ENCODE measurements at regions not wholly inside any gene's neighbourhood (a gene's known extent, or its start where the extent isn't known, plus 50 kb on each side); places are given as distances from the start of the nearest gene placed in this dataset.

GRCh38 chr21:40931197-40931596, 84.2 kb upstream of the DSCAM start:
- H3K36me3 ChIP-seq (ENCODE audit: control insufficient read depth in 1 of 2, insufficient read depth in 2 of 2, low read length in 2 of 2): no peaks in the 10 kb centered on the region
- peaks cover 0 to 3% of the 10 kb centered on the region in 2 donors for H3K9me3 ChIP-seq (ENCODE audit: control insufficient read depth in 1 of 2, low read length in 2 of 2)
- no peak overlapping the region for H3K4me3 ChIP-seq (ENCODE audit: low read depth in 1 of 2, low read length in 2 of 2)
- H3K4me1 ChIP-seq (ENCODE audit: control insufficient read depth in 1 of 2, insufficient read depth in 2 of 2, low read length in 2 of 2): no peaks in the 10 kb centered on the region
- no peaks in the 10 kb centered on the region for H3K27me3 ChIP-seq (ENCODE audit: control insufficient read depth in 1 of 2, insufficient read depth in 2 of 2, low read length in 2 of 2)
- no peak overlapping the region for H3K27ac ChIP-seq (ENCODE audit: low read depth, low read length)
- H3K9ac ChIP-seq (ENCODE audit: low read depth in 1 of 2, low read length in 2 of 2): no peak overlapping the region

- Histone ChIP-seq H3K4me3 (ENCODE audit: low read depth in 1 of 2, low read length in 2 of 2) (no peak overlapping the region), H3K27ac (ENCODE audit: low read depth, low read length) (no peak overlapping the region), H3K27me3 (ENCODE audit: control insufficient read depth in 1 of 2, insufficient read depth in 2 of 2, low read length in 2 of 2) (no peaks in the 10 kb centered on the region), H3K9me3 (ENCODE audit: control insufficient read depth in 1 of 2, low read length in 2 of 2) (no peaks in the 10 kb centered on the region), H3K36me3 (ENCODE audit: control insufficient read depth in 1 of 2, insufficient read depth in 2 of 2, low read length in 2 of 2) (no peaks in the 10 kb centered on the region), H3K9ac (ENCODE audit: low read depth in 1 of 2, low read length in 2 of 2) (no peak overlapping the region), H3K4me1 (ENCODE audit: control insufficient read depth in 1 of 2, insufficient read depth in 2 of 2, low read length in 2 of 2) (no peaks in the 10 kb centered on the region)
Observed at GRCh38 chr21:40936178-40936577, 89.2 kb upstream of the DSCAM start.

- Histone ChIP-seq H3K27ac (ENCODE audit: low read depth, low read length) (no peak overlapping the region), H3K27me3 (ENCODE audit: control insufficient read depth in 1 of 2, insufficient read depth in 2 of 2, low read length in 2 of 2) (no peaks in the 10 kb centered on the region), H3K9ac (ENCODE audit: low read depth in 1 of 2, low read length in 2 of 2) (no peak overlapping the region), H3K36me3 (ENCODE audit: control insufficient read depth in 1 of 2, insufficient read depth in 2 of 2, low read length in 2 of 2) (no peaks in the 10 kb centered on the region), H3K4me1 (ENCODE audit: control insufficient read depth in 1 of 2, insufficient read depth in 2 of 2, low read length in 2 of 2) (no peaks in the 10 kb centered on the region), H3K4me3 (ENCODE audit: low read depth in 1 of 2, low read length in 2 of 2) (no peak overlapping the region), H3K9me3 (ENCODE audit: control insufficient read depth in 1 of 2, low read length in 2 of 2) (no peaks in the 10 kb centered on the region)
Observed at GRCh38 chr21:40936771-40937261, 89.9 kb upstream of the DSCAM start.

- H3K4me3 ChIP-seq (ENCODE audit: low read depth in 1 of 2, low read length in 2 of 2): no peak overlapping the region
- H3K9me3 ChIP-seq (ENCODE audit: control insufficient read depth in 1 of 2, low read length in 2 of 2): no peaks in the 10 kb centered on the region
- H3K9ac ChIP-seq (ENCODE audit: low read depth in 1 of 2, low read length in 2 of 2): no peak overlapping the region
- no peaks in the 10 kb centered on the region for H3K27me3 ChIP-seq (ENCODE audit: control insufficient read depth in 1 of 2, insufficient read depth in 2 of 2, low read length in 2 of 2)
- no peaks in the 10 kb centered on the region for H3K4me1 ChIP-seq (ENCODE audit: control insufficient read depth in 1 of 2, insufficient read depth in 2 of 2, low read length in 2 of 2)
- H3K36me3 ChIP-seq (ENCODE audit: control insufficient read depth in 1 of 2, insufficient read depth in 2 of 2, low read length in 2 of 2): no peaks in the 10 kb centered on the region
- H3K27ac ChIP-seq (ENCODE audit: low read depth, low read length): no peak overlapping the region
Observed at GRCh38 chr21:40938078-40938477, 91.1 kb upstream of the DSCAM start.

- Histone ChIP-seq H3K4me3 (ENCODE audit: low read depth in 1 of 2, low read length in 2 of 2) (no peak overlapping the region), H3K36me3 (ENCODE audit: control insufficient read depth in 1 of 2, insufficient read depth in 2 of 2, low read length in 2 of 2) (no peaks in the 10 kb centered on the region)
Observed at GRCh38 chr21:40938611-40939010, 91.7 kb upstream of the DSCAM start.

GRCh38 chr21:40947713-40948112, 100.8 kb upstream of the DSCAM start:
- H3K27ac ChIP-seq (ENCODE audit: low read depth, low read length): no peak overlapping the region
- H3K9me3 ChIP-seq (ENCODE audit: control insufficient read depth in 1 of 2, low read length in 2 of 2): no peaks in the 10 kb centered on the region
- H3K9ac ChIP-seq (ENCODE audit: low read depth in 1 of 2, low read length in 2 of 2): no peak overlapping the region
- H3K36me3 ChIP-seq (ENCODE audit: control insufficient read depth in 1 of 2, insufficient read depth in 2 of 2, low read length in 2 of 2): no peaks in the 10 kb centered on the region
- H3K4me1 ChIP-seq (ENCODE audit: control insufficient read depth in 1 of 2, insufficient read depth in 2 of 2, low read length in 2 of 2): no peaks in the 10 kb centered on the region
- H3K27me3 ChIP-seq (ENCODE audit: control insufficient read depth in 1 of 2, insufficient read depth in 2 of 2, low read length in 2 of 2): no peaks in the 10 kb centered on the region
- H3K4me3 ChIP-seq (ENCODE audit: low read depth in 1 of 2, low read length in 2 of 2): no peak overlapping the region

More at GRCh38 chr21:40938611-40939010, 91.7 kb upstream of the DSCAM start:
- no peaks in the 10 kb centered on the region for H3K4me1 ChIP-seq (ENCODE audit: control insufficient read depth in 1 of 2, insufficient read depth in 2 of 2, low read length in 2 of 2)
- H3K27ac ChIP-seq (ENCODE audit: low read depth, low read length): no peak overlapping the region
- no peaks in the 10 kb centered on the region for H3K9me3 ChIP-seq (ENCODE audit: control insufficient read depth in 1 of 2, low read length in 2 of 2)
- H3K27me3 ChIP-seq (ENCODE audit: control insufficient read depth in 1 of 2, insufficient read depth in 2 of 2, low read length in 2 of 2): no peaks in the 10 kb centered on the region
- no peak overlapping the region for H3K9ac ChIP-seq (ENCODE audit: low read depth in 1 of 2, low read length in 2 of 2)

GRCh38 chr21:40950970-40951369, 104.0 kb upstream of the DSCAM start:
- H3K36me3 ChIP-seq (ENCODE audit: control insufficient read depth in 1 of 2, insufficient read depth in 2 of 2, low read length in 2 of 2): no peaks in the 10 kb centered on the region
- no peak overlapping the region for H3K9ac ChIP-seq (ENCODE audit: low read depth in 1 of 2, low read length in 2 of 2)
- no peak overlapping the region for H3K27ac ChIP-seq (ENCODE audit: low read depth, low read length)
- no peaks in the 10 kb centered on the region for H3K27me3 ChIP-seq (ENCODE audit: control insufficient read depth in 1 of 2, insufficient read depth in 2 of 2, low read length in 2 of 2)
- H3K9me3 ChIP-seq (ENCODE audit: control insufficient read depth in 1 of 2, low read length in 2 of 2): no peaks in the 10 kb centered on the region
- H3K4me3 ChIP-seq (ENCODE audit: low read depth in 1 of 2, low read length in 2 of 2): no peak overlapping the region
- no peaks in the 10 kb centered on the region for H3K4me1 ChIP-seq (ENCODE audit: control insufficient read depth in 1 of 2, insufficient read depth in 2 of 2, low read length in 2 of 2)

GRCh38 chr21:40952551-40953323, 105.8 kb upstream of the DSCAM start:
- H3K9me3 ChIP-seq (ENCODE audit: control insufficient read depth in 1 of 2, low read length in 2 of 2): no peaks in the 10 kb centered on the region
- no peaks in the 10 kb centered on the region for H3K4me1 ChIP-seq (ENCODE audit: control insufficient read depth in 1 of 2, insufficient read depth in 2 of 2, low read length in 2 of 2)
- H3K27ac ChIP-seq (ENCODE audit: low read depth, low read length): no peak overlapping the region
- H3K36me3 ChIP-seq (ENCODE audit: control insufficient read depth in 1 of 2, insufficient read depth in 2 of 2, low read length in 2 of 2): no peaks in the 10 kb centered on the region
- no peaks in the 10 kb centered on the region for H3K27me3 ChIP-seq (ENCODE audit: control insufficient read depth in 1 of 2, insufficient read depth in 2 of 2, low read length in 2 of 2)
- no peak overlapping the region for H3K4me3 ChIP-seq (ENCODE audit: low read depth in 1 of 2, low read length in 2 of 2)
- no peak overlapping the region for H3K9ac ChIP-seq (ENCODE audit: low read depth in 1 of 2, low read length in 2 of 2)

GRCh38 chr21:40964691-40965090, 117.7 kb upstream of the DSCAM start:
- Histone ChIP-seq H3K4me3 (ENCODE audit: low read depth in 1 of 2, low read length in 2 of 2) (no peak overlapping the region), H3K4me1 (ENCODE audit: control insufficient read depth in 1 of 2, insufficient read depth in 2 of 2, low read length in 2 of 2) (no peaks in the 10 kb centered on the region), H3K27me3 (ENCODE audit: control insufficient read depth in 1 of 2, insufficient read depth in 2 of 2, low read length in 2 of 2) (peaks cover 0 to 2% of the 10 kb centered on the region in 2 donors), H3K9ac (ENCODE audit: low read depth in 1 of 2, low read length in 2 of 2) (no peak overlapping the region), H3K9me3 (ENCODE audit: control insufficient read depth in 1 of 2, low read length in 2 of 2) (no peaks in the 10 kb centered on the region), H3K36me3 (ENCODE audit: control insufficient read depth in 1 of 2, insufficient read depth in 2 of 2, low read length in 2 of 2) (no peaks in the 10 kb centered on the region), H3K27ac (ENCODE audit: low read depth, low read length) (no peak overlapping the region)

GRCh38 chr21:40967771-40968170, 120.8 kb upstream of the DSCAM start:
- H3K9ac ChIP-seq (ENCODE audit: low read depth in 1 of 2, low read length in 2 of 2): no peak overlapping the region
- no peaks in the 10 kb centered on the region for H3K36me3 ChIP-seq (ENCODE audit: control insufficient read depth in 1 of 2, insufficient read depth in 2 of 2, low read length in 2 of 2)
- H3K9me3 ChIP-seq (ENCODE audit: control insufficient read depth in 1 of 2, low read length in 2 of 2): no peaks in the 10 kb centered on the region
- H3K27ac ChIP-seq (ENCODE audit: low read depth, low read length): no peak overlapping the region
- peaks cover 0 to 2% of the 10 kb centered on the region in 2 donors for H3K27me3 ChIP-seq (ENCODE audit: control insufficient read depth in 1 of 2, insufficient read depth in 2 of 2, low read length in 2 of 2)
- H3K4me1 ChIP-seq (ENCODE audit: control insufficient read depth in 1 of 2, insufficient read depth in 2 of 2, low read length in 2 of 2): no peaks in the 10 kb centered on the region
- no peak overlapping the region for H3K4me3 ChIP-seq (ENCODE audit: low read depth in 1 of 2, low read length in 2 of 2)
